ENCODE measurements at regions not wholly inside any gene's neighbourhood (a gene's known extent, or its start where the extent isn't known, plus 50 kb on each side); places are given as distances from the start of the nearest gene placed in this dataset.

GRCh38 chr2:129656081-129656598 is 323.3 kb upstream of the RAB6C start:
- TF ChIP-seq CTCF (IDR thresholded peaks at IDR 0.05; ENCODE audit: low read length) (no peak), EZH2 (optimal IDR thresholded peaks at IDR 0.05; ENCODE audit: low read depth, low read length) (no peak)
